RCC 7860 (cell line): ENCODE measurements at regions not wholly inside any gene's neighbourhood (a gene's known extent, or its start where the extent isn't known, plus 50 kb on each side); places are given as distances from the start of the nearest gene placed in this dataset.

Experiments used
- DNase-seq: peaks from one replicate; pipeline ENCODE4 v3.0.0-alpha.2; 2015; ENCODE audit warnings: low spot score
- FAIRE-seq: peaks from 2 replicates; lab custom pipeline; 2012; peaks lifted over from hg19 to GRCh38; lab: Jason Lieb, UNC

GRCh38 chr9:86732514-86733171, 214.7 kb downstream of the GAS1 start:
- DNase-seq (no peak), FAIRE-seq (no peak)

GRCh38 chr9:86731511-86732063, 215.7 kb downstream of the GAS1 start:
- FAIRE-seq (no peak), DNase-seq (no peak)

- DNase-seq (no peak), FAIRE-seq (no peak)
These were observed 217.0 kb downstream of the GAS1 start for GRCh38 chr9:86730163-86730928.

GRCh38 chr9:86724529-86724928, 222.8 kb downstream of the GAS1 start:
- FAIRE-seq: no peak

GRCh38 chr9:86723346-86723745, 224.0 kb downstream of the GAS1 start:
- DNase-seq (no peak), FAIRE-seq (no peak)

More at GRCh38 chr9:86724529-86724928, 222.8 kb downstream of the GAS1 start:
- no peak for DNase-seq

GRCh38 chr9:86722706-86723075, 224.6 kb downstream of the GAS1 start:
- FAIRE-seq: no peak
- no peak for DNase-seq

- DNase-seq (no peak), FAIRE-seq (no peak)
These were observed 225.2 kb downstream of the GAS1 start for GRCh38 chr9:86721843-86722705.

- no peak for FAIRE-seq
- DNase-seq: no peak
These were observed 226.0 kb downstream of the GAS1 start for GRCh38 chr9:86721226-86721781.

GRCh38 chr9:86720639-86721225, 226.6 kb downstream of the GAS1 start:
- FAIRE-seq: no peak
- no peak for DNase-seq

- FAIRE-seq: no peak
- DNase-seq: no peak
These were observed 228.8 kb downstream of the GAS1 start for GRCh38 chr9:86718388-86719049.

- FAIRE-seq (no peak), DNase-seq (no peak)
These were observed 230.9 kb downstream of the GAS1 start for GRCh38 chr9:86716326-86716922.

GRCh38 chr9:86714999-86715398, 232.3 kb downstream of the GAS1 start:
- DNase-seq (no peak), FAIRE-seq (no peak)

- FAIRE-seq (no peak), DNase-seq (no peak)
These were observed 233.3 kb downstream of the GAS1 start for GRCh38 chr9:86713970-86714369.

- no peak for DNase-seq
These were observed 233.8 kb downstream of the GAS1 start for GRCh38 chr9:86713470-86713869.

GRCh38 chr9:86708918-86709835, 238.1 kb downstream of the GAS1 start:
- no peak for FAIRE-seq
- no peak for DNase-seq

More at GRCh38 chr9:86713470-86713869, 233.8 kb downstream of the GAS1 start:
- FAIRE-seq: no peak

GRCh38 chr9:86707932-86708510, 239.3 kb downstream of the GAS1 start:
- FAIRE-seq (no peak), DNase-seq (no peak)

- DNase-seq (no peak), FAIRE-seq (no peak)
These were observed 240.9 kb downstream of the GAS1 start for GRCh38 chr9:86706391-86706790.

GRCh38 chr9:86705490-86705889, 241.8 kb downstream of the GAS1 start:
- FAIRE-seq (no peak), DNase-seq (no peak)
